ENCODE measurements at regions not wholly inside any gene's neighbourhood (a gene's known extent, or its start where the extent isn't known, plus 50 kb on each side); places are given as distances from the start of the nearest gene placed in this dataset.
"Not testable (repeated sequence)": the region's sequence is repeated elsewhere in the genome, so short reads cannot be mapped to it uniquely, and the experiment has no call there.

DNA sequence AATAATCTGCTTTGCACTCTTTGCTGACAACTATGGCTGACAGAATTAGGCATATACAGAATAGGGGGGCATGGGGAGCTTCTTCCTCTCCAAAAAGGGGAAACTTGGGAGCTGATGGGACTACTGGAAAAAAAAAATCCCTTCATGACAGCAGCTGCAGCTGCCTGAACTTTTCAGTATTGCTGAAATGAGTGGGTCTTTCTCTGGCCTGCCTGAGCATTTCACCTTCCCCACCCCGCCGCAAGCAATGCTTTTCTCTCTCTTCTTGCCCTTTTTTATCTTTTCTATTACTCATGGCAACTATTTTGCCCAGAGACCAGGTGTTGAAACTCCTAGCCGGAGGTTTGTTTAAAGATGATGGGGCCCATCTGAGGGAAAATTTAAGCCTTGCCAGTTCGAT is 244.9 kb downstream of the SEMA3D start:
- DNase-seq, result no peak

DNA sequence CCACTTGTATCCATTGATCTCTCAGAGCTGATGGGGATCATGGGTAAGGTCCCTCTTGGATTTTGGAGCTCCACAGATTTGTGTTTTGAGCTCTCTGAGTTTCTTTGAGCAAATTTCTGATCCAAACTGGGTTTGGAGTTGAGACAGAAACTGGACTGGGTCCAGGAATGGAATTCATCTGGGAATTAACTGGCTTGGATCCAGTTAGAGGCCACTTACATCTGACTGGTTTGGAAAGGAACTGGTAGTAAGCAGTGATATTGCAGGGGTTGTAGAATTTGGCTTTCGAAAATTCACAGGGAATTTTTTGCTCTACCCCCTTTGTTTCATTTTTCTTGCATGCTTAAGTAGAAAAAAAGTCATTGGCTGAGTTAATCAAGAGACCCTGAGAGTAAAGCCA is 245.6 kb downstream of the SEMA3D start:
- no peak for DNase-seq

DNA sequence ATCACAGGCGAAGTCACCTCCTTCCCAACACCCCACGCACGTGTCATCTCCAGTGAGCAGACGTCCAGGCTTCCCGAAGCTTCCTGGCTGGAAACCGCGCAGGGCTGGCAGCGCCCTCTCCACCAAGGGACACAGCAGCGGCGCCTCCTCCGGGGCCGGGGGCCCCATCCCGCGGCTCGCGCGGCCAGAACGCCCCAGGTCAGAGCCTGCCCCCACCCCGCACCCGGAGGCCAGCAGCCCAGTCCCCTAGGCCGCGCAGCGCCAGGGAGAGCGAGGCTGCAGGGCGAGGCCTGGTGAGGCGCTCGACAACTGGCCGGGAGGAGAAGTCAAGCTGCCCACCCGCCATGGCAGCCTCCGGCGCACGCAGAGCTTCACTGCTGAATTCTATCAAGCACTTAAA is 247.0 kb downstream of the SEMA3D start:
- no peak for DNase-seq

DNA sequence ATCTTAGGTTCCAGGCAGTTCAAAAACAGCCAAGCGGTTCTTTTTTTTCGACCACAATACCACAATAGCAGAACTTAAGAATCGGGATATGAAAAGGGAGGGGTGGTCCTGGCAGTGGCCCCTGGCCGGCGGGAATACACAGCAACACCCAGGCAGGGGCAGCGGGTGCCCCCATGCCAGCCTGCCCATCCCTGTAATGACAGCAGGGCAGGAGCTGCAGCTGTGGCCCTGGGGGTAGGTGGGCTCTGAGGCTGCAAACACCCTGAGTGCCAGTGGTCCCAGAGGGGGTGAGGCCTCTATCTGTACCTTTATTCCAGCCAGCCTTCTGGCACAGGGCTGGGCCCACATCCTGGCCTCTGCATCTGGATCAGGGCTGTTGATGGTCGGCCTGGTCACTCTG is 247.4 kb downstream of the SEMA3D start:
- no peak for DNase-seq

DNA sequence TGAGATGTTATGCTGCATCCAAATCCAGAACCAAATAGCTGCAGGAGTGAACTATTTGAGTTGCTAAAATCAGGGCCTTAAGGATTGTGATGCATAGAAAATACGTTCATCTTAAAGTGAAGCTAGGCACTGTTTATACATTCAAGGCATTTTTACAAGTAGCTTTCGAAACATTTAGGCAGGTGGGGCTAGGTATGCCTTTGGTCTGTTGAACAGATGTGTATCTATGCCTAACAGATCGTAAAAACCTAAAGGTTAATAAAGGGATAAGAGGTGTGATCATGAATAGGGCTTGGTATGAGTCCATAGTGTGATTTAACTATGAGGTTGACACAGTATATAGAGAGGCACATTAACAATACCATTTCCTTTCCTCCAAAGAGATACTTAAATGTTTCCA is 262.5 kb downstream of the SEMA3D start:
- no peak for DNase-seq

DNA sequence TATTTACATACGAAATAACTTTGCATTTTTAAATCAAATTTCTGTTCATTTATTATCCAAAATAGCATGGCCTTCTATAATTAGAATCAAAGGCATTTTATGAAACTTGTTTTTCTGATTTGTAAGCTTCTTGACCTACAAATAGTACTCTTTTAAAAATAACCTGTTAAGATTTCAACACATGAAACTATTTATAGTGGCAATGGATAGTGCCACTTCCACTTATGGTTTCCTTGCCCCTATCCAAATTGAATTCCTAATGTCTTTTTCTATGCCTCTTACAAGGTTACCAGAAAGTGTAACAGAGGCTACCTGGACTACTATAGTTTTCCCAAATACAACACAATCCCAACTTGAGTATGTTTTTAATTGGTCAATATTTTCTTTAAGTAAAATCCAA is 263.5 kb downstream of the SEMA3D start:
- no peak for DNase-seq

DNA sequence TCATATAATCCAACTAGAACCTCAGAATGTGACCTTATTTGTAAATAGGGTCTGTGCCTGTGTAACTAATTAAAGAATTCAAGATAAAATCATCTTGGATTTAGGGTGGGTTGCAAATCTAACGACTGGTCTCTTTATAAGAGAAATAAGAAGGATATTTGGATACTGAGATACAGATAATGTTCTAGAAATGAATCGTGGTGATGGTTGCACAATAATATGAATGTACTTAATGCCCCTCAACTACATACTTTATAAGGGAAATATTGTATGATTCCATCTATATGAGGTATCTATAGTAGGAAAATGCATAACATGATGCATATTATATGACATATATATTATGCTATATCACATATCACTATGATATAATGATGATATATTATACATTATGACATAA is 265.7 kb downstream of the SEMA3D start:
- DNase-seq, result no peak

DNA sequence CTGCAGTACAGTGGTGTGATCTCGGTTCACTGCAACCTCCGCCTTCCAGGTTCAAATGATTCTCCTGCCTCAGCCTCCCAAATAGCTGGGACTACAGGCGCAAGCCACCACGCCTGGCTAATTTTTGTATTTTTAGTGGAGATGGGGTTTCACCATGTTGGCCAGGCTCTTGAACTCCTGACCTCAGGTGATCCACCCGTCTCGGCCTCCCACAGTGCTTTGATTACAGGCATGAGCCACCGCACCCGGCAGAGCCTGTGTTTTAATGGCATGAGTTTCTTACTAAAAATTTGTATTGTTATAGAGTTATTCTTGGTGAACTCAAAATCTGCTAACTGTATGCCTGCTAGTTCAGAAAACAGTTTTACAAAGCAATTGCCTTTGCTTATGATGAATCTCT is 269.9 kb downstream of the SEMA3D start:
- DNase-seq, result not testable (repeated sequence)

DNA sequence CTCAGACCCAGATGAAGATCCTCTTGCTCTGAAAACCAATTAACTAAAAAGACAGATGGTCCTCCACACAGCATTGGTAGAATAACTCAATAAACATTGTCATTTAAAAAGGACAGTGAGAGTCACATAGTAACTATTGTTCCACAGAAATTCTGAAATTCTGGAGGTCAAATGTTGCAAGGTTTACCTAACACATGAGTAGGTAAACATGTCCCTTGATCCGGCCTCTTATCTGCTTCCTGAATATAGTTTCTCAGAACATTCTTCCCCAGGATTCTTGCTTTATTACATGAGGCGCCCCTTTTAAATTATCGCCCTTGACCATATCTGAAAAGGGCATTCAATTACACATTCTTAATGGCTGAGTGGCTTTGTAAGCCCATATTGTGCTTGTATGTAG is 270.7 kb downstream of the SEMA3D start:
- DNase-seq, result no peak

DNA sequence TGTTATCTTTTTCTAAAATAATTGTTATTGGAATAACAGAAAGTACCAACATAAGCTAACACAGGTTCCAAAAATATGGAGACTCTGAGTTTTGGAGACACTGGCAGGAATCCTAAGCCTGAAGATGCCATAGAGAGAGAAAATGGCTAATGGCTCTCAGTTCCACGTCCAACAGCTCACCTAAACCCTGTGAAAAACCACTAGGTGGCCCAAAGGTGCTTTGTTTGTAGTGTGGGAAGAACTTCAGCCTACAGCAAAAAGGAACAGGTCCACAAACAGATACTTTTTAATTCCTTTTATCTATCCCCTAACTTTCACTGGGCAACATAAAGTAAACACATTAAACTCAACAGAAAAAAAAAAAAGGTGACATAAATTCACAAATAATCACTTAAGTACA is 272.3 kb downstream of the SEMA3D start:
- DNase-seq, result no peak

DNA sequence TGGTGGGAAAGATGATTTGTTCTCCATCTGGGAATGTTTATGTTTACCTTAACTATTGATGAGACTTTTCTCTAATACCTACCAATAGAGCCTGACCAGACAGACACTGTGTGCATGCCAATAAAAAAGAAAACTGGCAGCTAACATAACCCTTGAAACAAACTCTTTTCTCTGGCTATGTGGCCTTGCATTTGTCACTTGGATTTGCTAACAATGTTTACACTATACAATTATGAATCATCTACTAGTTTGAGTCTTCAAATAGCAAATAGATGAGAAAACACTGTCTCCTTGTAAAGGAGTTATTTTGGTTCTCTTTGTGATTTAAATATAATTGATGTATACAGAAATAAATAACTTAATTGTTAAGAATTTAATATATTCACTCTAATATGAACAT is 273.1 kb downstream of the SEMA3D start:
- no peak for DNase-seq

DNA sequence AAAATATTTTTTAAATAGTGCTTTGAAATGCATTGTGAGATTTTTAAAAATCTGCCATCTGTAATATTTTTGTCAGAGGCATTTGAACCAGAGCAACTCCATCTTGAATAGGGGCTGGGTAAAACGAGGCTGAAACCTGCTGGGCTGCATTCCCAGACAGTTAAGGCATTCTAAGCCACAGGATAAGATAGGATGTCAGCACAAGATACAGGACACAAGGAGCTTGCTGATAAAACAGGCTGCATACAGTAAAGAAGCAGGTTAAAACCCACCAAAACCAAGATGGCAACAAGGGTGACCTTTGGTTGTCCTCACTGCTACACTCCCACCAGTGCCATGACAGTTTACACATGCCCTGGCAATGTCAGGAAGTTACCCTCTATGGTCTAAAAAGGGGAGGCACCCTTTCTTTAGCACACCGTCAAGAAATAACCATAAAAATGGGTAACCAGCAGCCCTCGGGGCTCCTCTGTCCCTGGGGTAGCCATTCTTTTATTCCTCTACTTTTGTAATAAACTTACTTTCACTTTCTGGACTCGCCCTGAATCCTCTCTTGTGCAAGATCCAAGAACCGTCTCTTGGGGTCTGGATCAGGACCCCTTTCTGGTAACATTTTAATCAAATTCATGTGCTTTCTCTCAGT is 273.7 kb downstream of the SEMA3D start:
- DNase-seq, result no peak

DNA sequence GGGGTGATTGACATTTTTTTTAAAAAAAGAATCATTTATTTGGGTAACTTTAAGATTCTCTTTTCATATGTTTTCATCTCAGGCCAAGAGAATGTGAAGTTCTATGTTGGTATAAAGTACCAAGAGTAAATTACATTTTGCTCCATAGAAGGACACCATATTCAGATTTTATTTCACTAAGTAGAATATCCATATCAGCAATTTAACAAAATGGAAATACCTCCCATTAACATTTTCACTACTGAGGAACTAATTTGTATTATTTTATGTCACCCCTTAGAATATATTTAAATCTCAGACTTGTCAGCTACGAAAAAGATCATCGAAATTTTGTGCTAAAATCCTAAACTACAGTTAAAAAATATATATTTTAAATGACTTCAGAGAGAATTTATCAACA is 274.3 kb downstream of the SEMA3D start:
- no peak for DNase-seq

DNA sequence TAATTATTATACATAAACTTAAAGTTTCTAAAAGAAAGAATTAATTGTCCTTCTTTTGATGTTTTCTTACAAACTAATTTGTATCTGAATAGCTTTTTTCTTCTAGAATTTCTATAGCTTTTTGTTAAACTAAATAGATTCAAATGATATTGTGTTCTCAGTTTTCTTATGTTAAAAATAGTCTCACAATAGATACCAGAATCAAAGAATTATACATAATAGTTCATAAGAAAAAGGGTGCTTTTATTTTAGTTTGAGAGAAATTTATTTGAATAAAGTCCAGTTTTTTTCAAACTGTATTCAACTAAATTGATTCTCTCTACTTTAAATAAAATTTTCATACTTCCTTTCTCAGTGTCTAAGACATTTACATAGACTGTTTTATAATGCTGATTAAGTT is 274.8 kb downstream of the SEMA3D start:
- no peak for DNase-seq

DNA sequence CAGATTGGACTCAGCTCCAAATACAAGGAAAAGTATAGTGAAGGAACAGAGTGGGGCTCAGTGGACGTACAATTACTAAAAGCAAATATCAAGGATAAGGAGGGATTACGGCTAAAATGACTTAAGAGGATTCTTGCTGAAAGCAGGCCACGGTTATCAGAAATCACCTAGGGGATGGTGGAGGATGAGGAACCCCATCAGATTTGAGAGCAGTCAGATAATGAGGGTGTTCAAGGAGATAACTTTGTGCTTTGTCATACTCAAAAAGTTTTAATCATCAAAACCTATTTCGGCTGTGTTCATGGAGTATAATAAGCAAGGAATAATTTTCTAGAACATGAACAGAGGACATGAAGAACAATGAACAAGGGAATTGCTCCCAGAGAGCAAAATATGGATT is 275.8 kb downstream of the SEMA3D start:
- DNase-seq, result no peak

DNA sequence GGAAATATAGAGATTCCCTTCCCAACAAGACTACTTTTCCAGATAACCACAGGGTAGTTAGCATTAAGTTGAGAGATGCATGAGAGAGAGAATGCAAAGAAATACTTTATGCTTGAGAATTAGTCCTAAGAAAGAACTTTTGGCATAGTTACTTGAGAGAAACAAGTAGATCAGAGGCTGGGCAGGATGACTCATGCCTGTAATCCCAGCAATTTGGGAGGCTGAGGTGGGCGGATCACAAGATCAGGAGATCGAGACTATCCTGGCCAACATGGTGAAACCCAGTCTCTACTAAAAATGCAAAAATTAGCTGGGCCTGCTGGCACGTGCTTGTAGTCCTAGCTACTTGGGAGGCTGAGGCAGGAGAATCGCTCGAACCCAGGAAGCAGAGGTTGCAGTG is 276.5 kb downstream of the SEMA3D start:
- not testable (repeated sequence) for DNase-seq

DNA sequence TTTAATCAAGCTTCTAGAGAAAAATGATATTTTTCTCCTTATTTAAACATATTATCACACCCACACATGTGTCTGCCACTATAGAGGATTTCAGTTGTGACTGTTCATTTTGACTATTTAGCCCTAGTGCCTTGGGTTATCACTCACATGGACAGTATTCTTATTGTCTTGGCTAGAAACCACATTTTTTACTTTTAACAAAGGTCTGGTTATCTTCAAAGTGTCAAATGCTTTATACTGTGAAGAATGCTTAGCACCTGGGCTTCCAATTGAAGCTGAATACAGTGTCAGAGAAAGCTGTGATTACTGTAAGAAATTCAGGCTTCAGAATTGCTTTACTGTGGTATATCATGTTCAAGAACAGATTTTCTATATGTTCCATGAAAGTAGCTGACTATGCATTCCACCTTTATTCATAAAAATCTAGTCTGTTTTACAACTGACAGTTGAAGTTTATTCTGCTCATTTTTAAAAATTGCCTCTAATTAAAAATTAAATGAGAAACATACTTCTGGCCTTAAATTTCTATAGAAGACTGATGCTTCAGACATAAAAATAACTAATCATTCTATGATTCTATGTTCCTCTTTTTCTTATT is 278.6 kb downstream of the SEMA3D start:
- DNase-seq, result no peak

DNA sequence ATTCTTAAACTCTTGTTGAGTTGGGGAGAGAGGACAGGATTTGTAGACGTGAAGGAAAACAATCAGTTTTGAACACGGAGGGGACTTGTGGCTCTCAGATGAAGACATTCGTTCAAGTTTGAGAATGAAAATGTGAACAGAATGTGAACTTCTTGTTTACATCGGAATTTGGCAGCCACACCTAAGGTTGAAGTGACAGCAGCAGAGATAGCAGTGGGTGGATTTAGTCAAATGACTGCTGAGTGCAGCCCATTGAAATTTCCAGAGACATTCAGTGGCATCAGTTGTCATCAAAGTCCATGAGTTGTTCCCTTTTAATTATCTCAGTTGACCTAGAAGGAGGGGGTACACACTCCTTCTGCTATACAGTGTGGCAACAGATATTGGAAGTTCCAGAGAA is 280.0 kb downstream of the SEMA3D start:
- DNase-seq, result no peak

DNA sequence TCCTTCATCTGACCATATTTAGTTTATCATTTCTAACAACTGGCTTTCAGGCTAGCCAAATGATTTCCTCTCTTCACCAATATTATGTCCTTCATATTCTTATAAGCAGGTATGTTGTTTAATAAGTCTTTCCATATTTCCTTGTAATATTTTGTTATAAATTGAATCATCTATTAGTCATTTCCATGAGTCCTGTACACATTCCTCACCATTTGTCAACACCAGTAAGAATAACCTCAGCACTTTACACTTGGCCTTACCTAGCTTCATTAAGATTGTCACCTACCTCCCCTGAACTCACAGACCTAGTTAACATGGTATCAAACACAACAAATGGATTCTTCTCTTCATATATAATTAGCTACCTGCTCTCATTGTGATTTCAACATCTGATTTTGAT is 282.3 kb downstream of the SEMA3D start:
- DNase-seq, result no peak

DNA sequence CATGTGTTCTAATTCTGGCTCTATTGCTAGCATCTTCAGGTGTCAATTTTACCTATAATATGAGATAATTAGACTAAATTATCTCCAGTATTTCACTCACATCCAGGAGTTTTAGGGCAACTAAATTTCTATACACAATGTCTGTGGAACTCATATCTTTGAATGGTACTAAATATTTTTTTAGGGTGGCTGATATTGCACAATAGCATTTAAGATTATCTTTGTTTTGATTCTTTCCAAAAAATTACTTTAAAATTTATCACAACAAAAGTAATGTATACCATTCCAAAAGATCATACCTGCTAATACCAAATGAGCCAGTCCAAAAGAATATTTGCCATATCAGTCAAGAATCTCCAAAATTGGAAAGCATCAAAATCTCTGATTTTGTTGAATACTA is 285.5 kb downstream of the SEMA3D start:
- no peak for DNase-seq

DNA sequence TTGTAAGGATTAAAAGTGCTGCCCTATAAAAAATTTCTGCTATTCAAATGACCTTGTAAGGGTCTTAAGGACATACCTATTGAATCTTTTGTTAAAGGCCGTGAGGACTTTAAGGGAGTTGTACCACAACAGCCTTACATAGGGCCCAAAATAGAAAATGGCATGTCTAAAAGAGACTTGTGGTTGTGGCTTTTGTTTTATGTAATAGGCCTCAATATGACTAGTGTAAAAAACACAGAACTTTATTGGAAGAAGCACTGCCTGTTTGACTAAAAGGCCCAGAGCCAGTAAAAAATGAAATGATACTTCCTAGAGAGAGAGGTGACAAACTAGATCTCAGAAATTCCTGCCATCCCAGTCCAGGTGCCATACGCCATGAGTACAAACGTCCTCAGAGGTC is 286.6 kb downstream of the SEMA3D start:
- no peak for DNase-seq

DNA sequence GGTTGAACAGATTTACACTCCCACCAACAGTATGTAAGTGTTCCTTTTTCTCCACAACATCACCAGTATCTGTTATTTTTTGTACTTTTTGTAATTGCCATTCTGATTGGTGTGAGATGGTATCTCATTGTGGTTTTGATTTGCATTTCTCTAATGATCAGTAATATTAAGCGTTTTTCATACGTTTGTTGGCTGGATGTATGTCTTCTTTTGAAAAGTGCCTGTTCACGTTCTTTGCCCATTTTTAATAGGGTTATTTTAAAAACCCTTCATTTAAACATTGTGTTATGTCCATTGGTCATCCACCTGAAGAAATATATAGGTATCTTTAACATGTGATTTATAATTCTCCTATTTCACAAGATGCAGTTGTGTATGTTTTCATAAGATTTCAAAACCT is 291.3 kb downstream of the SEMA3D start:
- DNase-seq, result no peak

DNA sequence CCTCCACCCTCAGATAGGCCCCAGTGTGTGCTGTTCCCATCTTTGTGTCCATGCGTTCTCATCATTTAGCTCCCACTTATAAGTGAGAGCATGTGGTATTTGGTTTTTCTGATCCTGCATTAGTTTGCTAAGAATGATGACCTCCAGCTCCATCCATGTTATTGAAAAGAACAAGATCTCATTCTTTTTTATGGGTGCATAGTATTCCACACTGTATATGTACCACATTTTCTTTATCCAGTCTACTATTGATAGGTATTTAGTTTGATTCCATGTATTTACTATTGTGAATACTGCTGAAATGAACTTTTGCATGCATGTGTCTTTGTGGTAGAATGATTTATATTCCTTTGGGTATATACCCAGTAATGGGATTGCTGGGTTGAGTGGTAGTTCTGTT is 303.3 kb downstream of the SEMA3D start:
- not testable (repeated sequence) for DNase-seq

DNA sequence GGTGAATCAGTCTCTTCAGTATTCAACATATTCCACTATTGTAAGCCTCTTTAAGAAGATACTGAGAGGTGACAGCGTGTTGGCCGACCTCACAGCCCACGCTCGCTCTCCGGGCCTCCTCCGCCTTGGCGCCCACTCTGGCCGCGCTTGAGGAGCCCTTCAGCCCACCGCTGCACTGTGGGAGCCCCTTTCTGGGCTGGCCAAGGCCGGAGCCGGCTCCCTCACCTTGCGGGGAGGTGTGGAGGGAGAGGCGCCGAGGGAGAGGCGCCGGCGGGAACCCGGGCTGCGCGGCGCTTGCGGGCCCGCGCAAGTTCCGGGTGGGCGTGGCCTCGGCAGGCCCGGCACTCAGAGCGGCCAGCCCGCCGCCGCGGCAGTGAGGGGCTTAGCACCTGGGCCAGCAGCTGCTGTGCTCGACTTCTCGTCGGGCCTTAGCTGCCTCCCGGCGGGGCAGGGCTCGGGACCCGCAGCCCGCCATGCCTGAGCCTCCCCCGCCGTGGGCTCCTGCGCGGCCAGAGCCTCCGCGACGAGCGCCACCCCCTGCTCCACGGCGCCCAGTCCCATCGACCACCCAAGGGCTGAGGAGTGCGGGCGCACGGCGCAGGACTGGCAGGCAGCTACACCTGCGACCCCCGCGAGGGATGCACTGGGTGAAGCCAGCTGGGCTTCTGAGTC is 306.4 kb downstream of the SEMA3D start:
- not testable (repeated sequence) for DNase-seq

Measured in SHP77 treated with DMSO at 0.1 percent for 48 hours (cell line).